NCI-H2107 (cell line): ENCODE measurements at regions not wholly inside any gene's neighbourhood (a gene's known extent, or its start where the extent isn't known, plus 50 kb on each side); places are given as distances from the start of the nearest gene placed in this dataset.
"Not testable (repeated sequence)": the region's sequence is repeated elsewhere in the genome, so short reads cannot be mapped to it uniquely, and the experiment has no call there.

Experiments
- DNase-seq: peaks from one replicate; lab custom pipeline; 2025; lab: John Stamatoyannopoulos, UW

GRCh38 chr9:87049929-87050608 lies 102.8 kb upstream of the GAS1 start:
- DNase-seq = not testable (repeated sequence)

- DNase-seq = no peak
Measured at GRCh38 chr9:87054999-87055686, 107.8 kb upstream of the GAS1 start.

DNA sequence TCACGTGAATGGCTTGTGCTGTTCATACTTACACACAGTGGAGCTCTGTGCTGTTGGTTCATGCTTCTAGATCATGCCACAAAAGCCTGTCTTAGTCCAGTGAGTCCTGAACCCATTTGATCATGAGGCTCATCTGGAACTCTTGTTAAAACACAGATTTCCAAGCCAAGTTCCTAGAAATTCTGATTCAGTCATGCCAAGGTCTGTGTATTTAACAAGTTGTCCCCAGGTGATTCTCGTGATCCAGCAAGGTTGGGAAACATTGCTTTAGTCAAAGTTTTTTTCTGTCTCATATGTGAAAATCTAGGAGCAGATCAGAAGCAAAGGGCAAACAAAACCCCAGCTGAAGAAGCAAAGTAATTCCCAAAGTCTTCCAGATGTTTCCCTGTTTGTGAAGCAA lies 112.5 kb upstream of the GAS1 start:
- DNase-seq = no peak

GRCh38 chr9:87062746-87063145 lies 115.4 kb upstream of the GAS1 start:
- DNase-seq = no peak

DNA sequence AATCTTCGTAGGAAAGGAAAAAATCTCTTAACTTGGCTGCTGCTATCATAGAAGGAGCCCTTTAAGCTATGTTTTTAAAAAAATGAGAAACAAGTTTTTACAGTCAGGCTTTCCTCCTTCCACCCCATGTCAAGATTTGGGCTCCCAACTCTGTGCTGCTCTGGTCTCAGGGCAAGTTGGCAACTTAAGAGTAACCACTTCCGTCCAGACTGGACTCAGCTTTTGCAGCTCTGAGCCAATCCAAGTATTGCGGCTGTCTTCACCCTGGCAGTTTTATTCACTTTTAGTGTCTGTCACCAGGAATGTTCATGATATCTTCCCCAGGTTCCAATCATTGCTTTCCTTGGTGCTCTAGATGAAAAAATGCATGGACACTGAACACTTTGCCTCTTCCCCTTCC lies 115.9 kb upstream of the GAS1 start:
- no peak for DNase-seq

DNA sequence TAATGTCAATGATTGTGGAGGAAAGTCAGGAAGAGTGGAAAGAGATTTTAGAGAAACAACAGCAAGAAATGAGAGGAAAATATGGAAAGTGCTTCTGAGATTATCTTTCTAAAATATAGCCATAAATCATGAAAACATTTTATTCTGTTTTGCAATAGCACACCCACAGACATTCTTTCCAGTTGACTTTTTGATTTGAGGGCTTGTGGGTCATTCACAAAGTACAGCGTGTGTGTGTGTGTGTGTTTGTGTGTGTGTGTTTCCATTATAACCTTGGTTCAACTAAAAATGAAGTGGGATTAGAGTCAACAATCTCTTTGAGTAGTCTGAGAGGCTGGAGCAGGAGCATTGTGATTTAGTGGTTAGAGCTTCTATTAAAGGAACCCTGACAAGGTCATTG lies 116.6 kb upstream of the GAS1 start:
- DNase-seq = no peak

DNA sequence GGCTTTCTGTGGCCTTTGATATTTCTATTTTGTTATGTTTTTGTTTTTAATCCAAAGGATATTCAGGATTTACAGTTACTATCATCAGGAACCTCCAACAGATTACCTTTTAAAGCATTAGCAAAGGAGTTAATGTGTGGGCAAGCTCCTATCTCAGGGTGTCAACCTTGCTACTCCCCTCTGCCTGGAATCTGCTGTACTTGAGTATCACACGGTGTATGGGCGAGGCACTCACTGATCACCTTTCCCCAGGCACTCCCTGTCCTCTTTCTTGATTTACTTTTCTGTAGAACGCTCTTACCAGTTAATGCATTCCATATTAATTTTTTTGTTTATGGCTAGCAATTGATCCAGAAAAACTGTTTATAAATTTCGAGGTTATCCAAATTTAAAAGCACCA lies 117.0 kb upstream of the GAS1 start:
- DNase-seq = no peak

DNA sequence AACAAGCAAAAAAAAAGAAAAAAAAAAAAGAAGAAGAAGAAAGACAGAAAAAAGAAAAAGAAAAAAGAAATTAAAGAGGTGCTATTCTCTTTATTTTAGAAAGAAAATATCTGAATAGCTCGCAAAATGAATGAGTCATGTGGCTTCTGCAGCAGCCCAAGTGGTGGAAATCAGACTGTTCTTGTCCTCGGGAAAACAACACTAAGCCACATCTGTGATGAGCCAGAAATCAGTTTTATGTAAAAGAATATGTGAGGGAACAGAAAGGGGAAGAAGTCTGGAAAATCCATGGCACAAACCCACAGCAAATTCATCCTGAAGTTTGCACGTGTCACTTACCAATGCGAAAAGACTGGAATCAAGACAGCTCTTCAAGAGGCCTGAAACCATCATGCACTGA lies 118.7 kb upstream of the GAS1 start:
- no peak for DNase-seq

DNA sequence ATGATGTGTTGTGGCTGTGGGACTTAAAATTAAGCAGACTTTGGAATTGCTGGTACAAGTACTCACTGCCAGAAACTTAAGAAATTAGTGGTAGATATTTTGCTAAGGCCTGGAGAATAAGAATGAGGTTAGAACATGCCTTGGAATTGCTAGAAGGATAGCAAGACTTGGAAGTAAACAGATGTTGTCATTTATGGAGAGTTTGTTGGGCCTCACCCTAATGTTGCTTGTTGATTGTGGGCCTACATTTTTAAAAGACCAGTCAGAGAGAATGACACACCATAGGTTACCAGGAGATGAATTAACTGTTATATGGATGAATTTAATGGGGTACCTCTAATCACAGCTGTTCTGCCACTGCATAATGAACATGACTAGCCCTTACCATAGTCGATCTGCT lies 120.1 kb upstream of the GAS1 start:
- DNase-seq = no peak

DNA sequence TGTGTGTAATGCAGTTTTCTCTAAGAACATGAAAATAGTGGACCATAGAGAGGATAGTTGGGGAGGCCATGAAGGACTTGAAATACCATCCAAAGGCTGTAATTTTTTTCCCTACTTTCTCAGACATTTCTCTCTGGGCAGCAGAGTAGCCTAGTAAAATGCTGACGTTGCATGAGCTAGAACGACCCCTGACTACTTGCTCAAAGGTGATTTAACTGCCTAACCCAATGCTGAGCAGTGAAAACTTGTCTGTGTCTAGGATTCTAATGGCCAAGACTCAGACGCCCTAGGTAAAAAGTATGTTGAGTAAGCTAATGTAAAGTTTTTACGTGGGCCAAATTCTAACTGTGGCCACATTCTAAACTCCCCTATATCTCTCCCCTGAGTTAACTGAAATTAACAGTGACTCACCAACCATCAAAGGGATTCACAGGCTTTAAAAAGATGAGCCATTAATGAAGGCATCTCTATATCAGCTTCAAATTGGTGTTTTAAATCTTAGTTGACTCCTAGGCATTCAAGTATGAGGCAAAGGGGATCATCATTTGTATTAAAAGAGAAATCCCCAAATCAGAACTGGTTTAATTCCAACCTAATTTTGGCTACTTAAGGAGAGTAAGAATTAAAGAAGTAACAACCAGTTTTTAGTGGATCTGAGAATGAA lies 121.0 kb upstream of the GAS1 start:
- DNase-seq = no peak

DNA sequence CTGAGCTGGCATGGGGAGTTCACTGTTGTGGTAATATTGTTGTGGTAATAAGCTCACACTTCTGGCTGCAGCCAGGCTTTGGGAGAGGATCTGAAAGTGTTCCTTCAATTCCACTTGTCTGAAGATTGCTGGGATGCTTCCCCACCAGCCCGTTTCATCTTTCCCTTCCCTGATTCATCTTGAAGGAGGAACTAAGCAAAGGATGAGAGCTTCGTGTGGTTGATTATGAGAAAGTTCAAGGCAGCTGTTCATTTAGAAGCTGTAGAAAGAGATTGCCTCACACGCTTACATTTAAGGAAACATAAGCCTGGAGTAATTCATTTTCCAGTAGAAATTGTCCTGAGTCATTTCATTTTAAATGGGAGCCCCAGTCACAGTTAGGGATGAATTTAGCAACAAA lies 122.4 kb upstream of the GAS1 start:
- no peak for DNase-seq

GRCh38 chr9:87070336-87070735 lies 123.0 kb upstream of the GAS1 start:
- DNase-seq = no peak

- no peak for DNase-seq
Measured at GRCh38 chr9:87071473-87071872, 124.2 kb upstream of the GAS1 start.

GRCh38 chr9:87073692-87074091 lies 126.4 kb upstream of the GAS1 start:
- no peak for DNase-seq

DNA sequence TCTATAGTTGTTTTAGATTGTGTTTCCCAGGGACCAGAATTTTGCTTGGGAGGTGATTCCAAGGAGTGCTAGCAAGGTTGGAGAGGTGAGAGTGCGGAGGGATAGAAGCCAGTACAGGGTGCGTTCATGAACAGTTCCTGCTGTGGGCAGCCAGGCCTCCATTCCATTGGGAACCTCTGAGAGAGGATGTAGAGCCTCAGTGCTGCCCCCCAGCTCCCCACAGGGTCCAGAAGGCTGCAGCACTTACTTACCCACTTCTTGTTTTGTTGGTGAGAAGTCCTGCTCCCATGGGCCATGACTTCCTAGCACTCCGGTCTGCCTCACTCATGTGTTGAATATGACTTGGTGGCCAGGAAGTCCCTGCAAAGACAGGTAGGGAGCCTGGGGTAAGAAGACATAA lies 128.2 kb upstream of the GAS1 start:
- no peak for DNase-seq

GRCh38 chr9:87076825-87077224 lies 129.5 kb upstream of the GAS1 start:
- DNase-seq = no peak

DNA sequence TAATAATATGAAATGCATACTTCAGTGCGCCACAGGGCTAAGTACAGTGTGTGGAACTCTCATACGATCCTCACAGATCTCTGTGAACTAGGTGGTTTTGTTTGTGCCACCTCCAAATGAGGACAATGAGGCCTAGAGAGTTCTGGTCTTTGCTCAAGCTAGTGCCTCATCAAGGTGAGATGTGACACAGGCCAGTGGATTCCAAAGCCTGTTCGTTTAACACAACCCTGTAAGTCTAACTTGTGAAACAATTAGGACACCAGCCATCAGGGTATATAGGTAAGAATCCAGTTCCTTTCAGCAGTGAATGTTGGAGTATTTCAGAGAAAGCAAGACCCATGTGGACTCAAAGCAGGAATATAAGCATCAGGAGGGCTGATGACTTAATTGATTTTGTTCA lies 130.7 kb upstream of the GAS1 start:
- DNase-seq = no peak

GRCh38 chr9:87080512-87081264 lies 133.4 kb upstream of the GAS1 start:
- DNase-seq = no peak

GRCh38 chr9:87081503-87081902 lies 134.2 kb upstream of the GAS1 start:
- no peak for DNase-seq

DNA sequence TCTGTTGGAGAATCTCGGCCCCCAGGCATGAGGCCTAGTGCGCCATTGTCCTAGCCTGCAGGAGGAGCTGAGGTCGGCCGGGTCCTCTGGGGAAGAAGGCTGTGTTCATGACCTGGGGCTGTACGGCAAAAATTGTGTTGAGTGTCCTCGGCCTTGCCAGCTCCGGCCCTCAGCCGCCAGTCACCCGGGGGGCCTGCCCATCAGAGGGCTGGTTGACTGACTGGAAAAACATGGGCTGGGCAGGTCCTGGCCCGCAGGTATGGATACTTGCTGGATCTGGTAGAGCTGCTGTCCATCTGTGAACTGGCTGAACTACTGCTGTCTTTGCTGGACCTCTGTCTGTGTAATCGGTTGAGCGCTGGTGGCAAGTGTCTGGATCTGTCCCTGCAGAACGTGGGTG lies 136.7 kb upstream of the GAS1 start:
- DNase-seq = no peak

DNA sequence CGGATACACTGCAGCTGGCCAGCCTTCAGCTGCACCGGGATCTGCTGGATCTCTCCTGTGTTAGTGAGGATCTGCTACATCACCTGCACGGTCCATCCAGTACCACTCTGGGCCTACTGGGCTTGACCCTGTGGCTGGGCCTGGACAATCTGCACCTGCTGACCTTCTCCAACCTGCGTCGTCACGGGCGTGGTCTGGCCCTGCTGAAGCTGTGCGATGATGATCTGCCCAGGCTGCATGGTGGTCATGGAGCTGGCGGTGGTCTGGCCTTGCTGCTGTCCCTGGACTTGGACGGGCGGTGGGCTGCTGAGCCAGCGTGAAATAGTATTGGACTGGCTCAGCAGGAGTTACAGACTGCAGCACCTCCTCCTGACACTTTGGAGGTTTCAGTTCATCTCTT lies 137.1 kb upstream of the GAS1 start:
- no peak for DNase-seq

GRCh38 chr9:87085073-87085472 lies 137.8 kb upstream of the GAS1 start:
- no peak for DNase-seq

- DNase-seq = no peak
Measured at GRCh38 chr9:87085521-87085920, 138.2 kb upstream of the GAS1 start.
